Kidney tubule cell (primary cell): ENCODE measurements at regions not wholly inside any gene's neighbourhood (a gene's known extent, or its start where the extent isn't known, plus 50 kb on each side); places are given as distances from the start of the nearest gene placed in this dataset.

Experiments
- DNase-seq: peaks from one replicate; pipeline ENCODE4 v3.0.0-alpha.2; 2018; ENCODE audit warnings: low spot score

DNA sequence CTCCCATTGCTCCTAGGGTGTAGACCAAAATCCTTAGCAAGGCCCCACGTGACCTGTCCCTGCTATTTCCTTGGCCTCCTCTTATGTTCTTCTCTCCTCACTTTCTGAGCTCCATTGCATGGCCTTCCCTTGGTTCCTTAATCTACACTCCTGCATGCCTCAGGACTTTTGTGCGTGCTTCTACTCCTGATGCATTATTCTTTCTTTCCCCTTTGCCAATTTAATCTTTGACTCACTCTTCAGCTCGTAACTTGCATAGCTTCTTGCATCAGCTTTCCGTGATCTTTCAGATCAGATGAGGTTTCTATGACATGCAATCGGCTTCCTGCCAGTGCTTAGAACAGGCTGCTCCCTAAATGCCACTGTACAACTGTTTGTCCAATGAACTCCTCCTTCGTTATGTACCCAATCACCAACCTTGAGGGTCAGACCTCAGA lies 261.6 kb upstream of the CADM1 start:
- DNase-seq = no peak

DNA sequence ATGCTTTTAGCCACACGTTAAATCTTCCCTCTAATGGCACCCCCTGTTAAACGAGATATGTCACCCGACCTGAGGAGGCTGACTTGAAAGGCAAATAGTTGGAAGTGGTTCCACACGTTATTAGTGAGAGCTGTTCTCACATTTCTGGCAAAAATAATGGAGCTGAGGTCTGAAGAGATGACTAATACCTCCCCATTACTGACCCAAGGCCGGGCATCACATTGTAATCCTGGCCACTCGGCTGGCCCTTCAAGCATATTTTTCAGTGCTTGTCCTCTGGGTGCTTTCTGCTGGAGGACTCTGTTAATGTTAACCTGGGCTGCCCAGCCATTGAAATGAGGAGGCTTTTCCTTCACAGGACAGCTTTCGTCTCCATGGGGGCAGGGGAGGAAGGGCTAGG lies 260.0 kb upstream of the CADM1 start:
- peak; percentile 19 for DNase-seq

DNA sequence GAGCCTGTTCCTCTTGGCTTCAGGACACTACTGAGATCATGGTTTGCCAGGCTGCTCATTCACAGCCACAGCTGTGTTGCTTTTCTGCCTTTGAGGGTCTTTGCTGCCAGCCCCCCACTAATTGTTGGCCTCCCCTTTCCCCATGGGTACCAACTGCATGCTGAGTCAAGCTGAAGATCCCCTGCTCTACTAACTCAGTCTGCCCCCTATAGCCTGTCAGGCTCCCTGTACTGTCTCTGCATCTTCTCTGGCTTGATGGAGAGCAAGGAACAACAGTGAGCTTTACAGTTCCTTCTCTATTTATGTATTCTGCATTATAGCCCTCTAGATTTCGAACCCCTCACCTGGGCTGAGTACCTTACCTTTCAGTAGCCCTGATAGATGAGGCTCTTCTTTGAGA lies 257.6 kb upstream of the CADM1 start:
- DNase-seq = no peak

DNA sequence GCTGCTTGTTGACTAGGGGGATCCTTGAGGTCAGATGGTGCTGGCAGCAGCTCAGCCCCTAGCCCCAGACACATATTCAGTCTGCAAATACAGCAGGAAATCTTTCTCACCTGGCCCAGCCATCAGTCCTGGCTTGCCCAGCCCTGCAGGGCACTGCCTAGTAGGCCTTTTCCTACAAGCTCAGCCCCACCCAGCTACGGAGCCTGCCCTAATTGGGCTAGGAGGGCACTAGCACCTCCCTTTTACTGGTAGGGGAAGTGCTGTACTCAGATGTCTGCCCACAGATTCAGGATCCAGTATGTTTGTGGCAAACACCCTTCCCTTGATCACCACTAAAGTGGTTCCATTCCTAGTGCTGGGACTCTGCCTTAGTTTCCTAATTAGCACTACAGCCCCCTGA lies 257.1 kb upstream of the CADM1 start:
- no peak for DNase-seq

DNA sequence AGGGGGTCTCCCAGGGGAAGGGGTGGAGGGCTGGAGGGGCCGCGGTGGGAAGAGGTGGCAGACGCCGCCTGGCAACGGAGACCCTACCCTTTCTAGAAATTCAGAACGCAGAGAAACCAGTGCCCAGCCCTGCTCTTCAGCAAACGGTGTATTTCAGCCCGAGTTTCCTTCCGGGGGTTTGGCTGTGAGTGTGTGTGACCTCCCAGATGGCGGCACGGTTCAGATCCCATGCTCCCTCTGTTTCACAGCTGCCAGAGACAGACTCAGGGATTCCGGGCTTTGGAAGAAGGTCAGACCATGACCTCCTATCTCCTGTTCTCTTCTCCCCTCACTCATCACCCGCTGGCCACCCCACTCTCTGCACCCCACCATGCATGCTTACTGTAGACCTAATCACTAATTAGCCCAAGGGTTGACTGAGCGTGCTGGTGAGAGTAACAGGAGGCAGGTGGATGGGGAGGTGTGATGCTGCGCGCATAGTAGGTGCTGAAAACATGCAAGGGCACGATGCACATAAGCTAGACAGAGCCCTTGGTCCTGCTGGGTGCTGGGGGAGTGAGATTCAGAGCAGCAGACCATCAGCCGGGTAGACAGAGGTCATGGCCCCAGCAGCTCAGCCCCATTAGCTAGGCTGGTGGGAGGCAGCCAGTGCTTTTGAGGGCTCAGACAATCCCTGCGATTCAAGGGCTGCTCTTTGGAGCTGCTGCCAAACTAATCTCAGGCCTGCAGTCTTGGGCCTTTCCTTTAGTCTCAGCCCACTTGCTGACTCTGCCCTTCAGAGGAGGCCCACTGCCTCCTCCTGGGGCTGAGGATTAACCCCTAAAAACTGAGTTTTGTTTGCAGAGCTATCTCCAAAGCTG lies 256.5 kb upstream of the CADM1 start:
- peak; percentile 6 for DNase-seq

DNA sequence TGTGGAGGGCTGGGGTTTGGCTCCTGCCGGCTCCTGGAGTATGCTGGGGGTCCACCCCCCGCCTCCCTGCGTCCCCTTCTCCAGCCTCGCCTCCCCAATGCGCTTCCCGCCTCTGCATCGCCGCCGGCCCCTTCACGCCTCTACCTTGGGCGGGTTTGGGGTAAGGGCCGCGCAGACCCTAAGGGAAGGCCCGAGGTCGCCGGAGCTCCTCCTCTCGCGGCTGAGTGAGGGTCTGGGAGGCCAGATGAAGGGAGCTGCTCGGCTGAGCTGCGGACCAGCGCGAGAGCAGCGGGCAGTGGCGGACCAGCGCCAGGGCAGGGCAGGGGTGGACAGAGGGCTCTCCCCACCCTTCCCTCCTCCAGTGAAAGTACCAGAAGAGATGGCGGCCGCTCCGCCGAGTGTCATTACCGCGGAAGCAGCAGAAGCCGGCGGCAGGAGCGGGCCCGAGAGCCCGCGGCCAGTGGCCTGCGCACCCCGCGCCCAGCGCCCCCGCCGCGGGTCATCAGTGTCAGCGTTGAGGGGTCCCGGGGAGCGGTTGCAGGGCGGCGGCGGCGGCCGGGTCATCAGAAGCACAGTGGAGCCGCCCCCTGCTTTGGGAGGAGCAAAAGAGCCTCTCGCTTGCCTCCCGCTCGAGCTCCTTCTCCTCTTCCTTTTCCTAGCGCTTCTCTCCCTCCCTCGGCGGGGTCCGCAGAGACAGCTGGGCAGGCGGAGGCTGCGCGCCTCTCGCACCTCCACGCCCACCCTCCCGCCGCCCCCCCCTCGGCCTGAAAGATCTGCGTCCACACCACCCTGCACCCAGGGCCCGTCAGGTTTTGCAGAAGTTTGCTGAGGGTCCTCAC lies 255.6 kb upstream of the CADM1 start:
- peak; percentile 29 for DNase-seq

DNA sequence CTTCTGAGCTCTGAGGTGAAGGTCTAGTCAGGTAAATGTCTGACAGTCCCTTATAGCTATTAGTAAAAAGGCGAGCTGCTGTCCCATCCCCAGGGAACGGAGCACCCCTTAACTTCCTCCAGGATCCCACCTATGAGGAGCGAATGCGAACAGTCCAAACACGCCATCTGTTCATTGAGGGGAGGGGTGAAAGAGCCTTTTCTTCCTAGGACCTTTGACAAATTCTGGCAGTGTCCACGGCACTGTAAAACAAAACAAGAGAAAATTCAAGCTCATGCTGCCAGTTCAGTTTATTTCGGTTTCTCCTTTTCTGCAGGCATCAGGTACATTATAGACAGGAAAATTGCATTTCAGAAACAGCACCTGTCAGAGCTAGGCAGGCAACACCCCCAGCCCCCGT lies 253.8 kb upstream of the CADM1 start:
- no peak for DNase-seq

DNA sequence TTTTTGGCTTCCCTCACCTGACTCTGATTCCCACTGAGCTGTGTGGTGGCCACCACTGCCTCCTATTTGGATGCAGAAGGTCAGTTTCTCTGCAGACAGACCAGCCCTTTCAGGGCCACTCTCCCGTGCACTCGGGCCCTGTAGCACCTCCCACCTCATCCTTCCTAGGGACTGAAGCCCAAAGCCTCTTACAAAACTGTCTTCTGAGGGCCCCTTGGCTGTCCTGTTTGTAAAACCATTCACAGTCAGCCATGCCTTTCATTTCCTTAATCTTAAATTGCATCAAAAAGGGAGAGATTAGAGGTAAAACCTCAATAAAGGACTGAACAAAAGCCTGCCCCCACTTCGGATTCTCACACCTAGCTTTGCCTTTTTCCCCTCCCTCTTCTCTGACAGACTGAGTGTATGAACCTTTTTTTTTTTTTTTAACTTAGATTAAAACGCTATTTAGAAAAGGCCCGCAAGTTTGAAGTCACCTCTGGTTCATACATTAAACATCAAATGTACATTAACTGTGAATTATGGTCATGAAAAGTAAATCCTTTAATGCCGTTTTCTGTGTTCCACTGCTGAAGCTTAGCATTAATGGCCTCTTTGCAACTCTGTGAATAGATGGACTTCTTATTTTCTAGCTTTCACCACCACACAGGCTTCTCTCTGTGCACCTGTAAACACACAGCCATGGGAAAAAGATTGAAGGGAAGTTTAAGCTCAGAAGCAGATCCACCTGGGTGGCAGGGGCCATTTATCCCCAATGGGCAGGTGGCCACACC lies 247.2 kb upstream of the CADM1 start:
- no peak for DNase-seq

DNA sequence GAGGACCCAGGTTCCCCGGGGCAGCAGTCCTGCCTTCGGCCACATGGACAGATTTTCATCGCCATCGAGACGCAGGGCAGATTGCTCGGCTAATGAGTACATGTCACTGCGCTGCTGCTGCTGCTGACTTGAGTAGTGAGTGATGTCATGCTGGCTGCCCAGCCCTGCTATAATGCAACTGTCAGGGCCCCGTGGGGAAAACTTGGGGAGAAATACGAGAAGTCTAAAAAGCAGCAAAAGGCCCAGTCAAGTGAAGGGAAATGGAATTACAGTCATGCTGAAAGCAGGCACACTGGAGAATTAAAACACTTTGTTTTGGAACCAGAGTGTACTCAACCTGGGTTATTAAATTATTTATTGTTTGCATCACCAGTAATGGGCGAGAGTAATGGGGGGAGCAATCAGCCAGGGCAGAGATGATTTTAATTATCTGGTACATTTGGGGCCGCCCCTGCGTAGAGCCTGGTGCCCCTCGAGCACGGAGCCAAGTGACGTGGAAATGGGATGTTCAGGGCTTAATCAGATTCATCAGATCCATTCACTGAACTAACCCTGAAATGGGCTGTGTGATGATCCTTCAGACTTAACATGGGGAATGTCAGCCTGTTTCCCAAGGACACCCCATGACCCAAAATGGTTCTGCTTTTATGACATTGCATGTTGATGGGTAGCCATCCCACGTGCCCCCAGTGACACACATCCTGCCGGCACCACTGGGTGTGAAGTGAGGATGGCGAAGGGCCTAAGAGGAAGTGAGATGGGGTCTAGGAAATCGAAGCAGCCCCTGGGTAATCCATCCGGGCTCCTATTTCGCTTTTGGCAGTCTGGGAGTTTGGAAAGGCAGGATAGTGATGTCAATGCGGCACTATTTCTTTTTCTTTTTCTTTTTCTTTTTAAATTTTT lies 241.6 kb upstream of the CADM1 start:
- DNase-seq = no peak

DNA sequence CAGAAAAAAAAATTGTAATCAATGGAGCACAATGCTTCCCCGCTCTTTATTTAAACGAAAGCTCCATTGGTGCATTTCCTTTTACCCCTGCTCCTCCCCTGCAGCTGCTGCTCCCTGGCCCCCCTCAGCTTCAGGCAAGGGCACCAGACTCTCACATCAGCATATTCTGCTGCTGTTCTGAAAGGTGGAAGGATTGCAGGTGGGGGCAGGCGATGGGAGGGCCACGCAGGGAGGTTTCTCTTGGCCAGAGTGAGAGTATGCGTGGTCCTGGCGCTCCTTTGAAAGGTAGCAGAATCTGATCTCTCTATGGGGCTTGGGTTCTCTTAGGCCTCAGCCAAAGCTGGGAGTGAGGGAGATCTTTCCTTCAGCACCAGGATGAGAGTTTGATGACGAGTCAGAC lies 240.9 kb upstream of the CADM1 start:
- DNase-seq = no peak

DNA sequence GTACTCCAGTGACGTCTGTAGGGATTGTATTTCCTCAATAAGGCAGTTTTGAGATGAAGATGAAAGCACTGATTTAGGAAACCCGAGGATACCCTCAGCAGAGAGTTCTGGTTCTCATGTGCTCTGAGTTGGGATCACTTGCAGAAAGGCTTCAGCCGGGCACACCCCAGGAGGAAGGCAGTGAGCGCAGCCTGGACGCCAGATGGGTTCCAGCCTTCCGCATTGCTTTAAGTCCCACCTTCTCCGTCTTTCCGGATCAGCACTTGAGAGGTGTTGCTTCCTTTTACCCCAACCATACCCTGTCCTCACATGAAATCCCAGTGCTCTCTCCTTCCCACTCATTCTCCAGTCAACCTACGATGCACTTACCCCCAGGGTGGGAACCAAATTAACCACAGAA lies 239.5 kb upstream of the CADM1 start:
- no peak for DNase-seq

DNA sequence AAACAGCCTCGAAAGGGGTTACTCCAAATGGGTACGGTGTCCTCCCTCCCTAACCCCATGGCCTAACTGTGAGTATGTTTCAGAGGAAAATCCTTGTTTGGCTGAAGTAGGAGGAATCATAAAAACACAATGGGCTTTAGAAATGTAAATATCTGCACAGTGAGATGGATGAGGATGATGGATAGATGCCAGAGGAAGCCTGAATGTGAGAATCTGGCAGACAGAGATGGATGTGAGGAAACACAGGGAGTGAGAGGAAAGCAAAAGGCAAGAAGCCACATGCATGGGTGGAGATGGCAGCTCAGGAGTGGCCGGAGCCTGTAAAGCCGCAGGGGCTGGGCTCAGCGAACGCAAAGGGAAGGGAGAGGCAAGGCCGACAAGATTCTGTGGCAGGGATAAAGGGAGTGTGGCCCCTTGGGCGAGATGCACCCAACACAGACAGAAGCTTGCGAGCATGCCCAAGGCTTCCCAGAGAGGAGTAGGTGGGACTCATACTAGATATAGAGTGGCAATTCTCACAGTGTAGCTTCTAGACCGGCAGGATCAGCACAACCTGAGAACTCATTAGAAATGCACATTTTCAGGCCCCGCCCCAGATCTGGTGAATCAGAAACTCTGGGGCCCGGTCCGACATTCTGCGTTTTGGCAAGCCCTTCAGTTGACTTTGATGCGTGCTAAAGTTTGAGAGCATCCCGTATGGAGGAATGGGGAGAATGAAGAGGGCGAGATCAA lies 237.3 kb upstream of the CADM1 start:
- no peak for DNase-seq

DNA sequence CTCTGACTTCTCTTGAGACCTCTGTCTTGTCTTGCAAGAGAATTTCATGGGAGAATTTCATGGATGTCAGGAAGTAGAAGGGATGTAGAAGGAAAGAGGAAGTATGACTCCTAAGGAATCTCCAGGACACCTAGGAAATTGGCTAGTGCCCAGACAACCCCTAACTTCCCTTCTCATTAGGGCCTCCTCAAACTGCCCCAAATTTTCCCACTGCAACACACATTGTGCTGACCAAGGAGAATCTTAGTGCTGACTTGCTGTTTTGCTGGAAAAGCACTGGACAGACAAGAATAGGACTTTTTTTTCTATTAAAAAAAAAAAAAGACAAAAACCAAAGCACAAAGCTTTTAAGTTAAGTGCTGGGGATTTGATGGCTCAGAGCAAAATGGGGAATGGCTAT lies 236.1 kb upstream of the CADM1 start:
- no peak for DNase-seq

DNA sequence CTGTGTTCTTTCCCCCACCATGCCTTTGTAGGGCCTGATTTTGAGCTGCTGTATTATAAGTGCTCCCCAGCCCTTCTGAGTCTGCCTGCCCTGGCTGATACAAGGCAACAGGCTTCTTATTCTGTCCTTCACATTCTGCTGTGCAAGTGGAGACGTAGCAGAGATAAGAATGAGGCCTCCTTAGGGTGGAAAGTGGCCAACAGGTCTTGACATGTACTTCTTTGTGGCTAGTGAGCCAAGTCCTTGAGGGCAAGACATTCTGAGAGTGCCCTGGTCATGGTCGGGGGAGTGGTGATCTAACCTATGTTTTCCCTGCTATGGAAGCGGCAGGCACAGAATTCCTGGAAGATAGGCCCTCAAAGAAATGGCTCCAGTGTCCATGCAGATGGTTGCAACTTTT lies 235.7 kb upstream of the CADM1 start:
- no peak for DNase-seq

DNA sequence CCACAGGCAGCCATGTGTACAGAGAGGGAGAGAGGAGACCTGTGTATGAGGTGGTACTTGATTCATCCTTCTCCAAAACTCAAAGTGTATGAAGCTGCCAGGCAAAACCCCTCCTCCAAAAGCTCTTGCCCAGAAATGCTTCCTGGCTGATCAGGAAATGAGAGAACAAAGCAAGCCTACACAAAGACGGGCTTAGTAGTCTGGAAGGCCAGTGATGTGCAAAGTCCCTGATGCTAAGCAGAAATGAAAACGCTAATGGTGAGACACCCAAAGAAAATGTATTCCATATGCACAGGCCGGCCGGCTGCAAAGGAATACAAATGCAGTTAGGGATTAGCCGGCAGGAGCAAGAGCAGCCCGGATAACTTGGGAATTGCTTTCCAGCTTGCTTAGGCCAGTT lies 234.9 kb upstream of the CADM1 start:
- DNase-seq = no peak

DNA sequence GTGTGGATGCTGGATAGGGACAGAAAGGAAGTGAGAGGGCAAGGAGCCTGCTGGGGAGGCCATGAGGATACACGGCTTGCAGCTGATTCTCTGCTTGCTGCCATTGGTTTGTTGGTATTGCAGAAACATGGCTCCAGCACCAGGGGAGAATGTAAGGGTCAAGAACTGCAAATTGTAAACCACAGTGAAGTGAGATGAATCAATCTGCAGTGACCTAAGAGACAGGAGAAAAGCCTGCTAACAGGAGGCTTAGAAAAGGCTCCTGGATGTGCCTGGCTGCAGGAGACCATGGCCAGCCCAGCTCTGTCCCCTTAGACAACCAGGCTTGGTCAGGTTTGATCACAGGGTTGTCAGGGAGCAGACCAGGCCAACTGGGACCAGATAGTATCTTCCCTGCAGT lies 233.7 kb upstream of the CADM1 start:
- no peak for DNase-seq

DNA sequence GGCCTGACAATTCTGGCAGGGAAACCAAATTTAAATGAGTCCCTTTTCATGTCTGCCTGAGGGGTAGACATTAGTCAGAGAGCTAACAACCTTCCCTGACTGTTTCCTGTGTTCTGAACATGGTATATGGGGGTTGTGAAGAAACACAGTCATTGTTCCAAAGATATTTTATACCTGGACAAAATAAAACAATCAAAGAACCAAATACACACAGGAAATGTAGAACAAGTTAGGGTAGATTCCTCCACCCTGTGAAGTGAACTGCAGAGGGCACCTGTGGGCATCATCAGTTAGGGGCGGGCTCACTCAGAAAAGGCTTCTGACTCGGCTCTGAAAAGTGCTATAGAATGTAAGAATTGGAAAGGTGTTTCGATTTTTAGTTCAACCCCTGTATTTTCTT lies 231.9 kb upstream of the CADM1 start:
- DNase-seq = peak; percentile 13

DNA sequence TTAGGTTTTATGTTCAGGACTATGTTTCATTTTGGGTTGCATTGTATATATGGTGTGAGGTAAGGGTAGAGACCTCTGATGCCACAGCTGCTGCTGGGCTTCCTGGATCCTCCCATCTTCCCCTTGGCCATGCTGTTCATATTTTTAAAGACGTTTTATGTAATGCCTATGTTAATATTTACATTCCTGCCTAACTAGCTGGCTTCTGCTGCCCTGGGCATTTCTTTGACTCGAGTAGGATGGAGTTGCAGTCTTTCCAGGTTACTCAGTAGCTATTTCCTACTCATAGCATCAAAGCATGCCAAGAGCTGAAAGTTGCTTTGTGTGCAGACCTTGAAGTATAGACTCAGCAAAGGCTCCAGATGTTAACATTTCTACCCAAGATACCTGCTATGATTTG lies 220.5 kb upstream of the CADM1 start:
- DNase-seq = peak; percentile 61

DNA sequence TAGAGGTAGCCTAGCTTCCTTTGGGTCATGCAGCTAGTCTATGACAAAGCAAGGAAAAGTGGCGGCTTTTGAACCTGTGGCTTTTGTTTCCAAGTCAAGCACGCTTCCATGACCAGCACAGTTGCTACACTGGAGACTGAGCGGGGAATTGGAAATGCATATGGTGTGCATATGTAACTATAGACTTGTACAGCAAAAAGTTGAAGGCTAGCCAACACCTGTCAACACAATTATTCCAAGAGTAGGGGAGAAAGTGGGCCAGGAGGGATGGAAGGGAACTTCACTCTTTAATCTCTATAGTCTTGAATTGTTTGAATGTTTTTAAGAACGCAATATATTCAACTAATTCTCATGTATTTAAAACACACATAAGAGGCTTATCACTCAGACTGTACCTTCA lies 218.5 kb upstream of the CADM1 start:
- no peak for DNase-seq

DNA sequence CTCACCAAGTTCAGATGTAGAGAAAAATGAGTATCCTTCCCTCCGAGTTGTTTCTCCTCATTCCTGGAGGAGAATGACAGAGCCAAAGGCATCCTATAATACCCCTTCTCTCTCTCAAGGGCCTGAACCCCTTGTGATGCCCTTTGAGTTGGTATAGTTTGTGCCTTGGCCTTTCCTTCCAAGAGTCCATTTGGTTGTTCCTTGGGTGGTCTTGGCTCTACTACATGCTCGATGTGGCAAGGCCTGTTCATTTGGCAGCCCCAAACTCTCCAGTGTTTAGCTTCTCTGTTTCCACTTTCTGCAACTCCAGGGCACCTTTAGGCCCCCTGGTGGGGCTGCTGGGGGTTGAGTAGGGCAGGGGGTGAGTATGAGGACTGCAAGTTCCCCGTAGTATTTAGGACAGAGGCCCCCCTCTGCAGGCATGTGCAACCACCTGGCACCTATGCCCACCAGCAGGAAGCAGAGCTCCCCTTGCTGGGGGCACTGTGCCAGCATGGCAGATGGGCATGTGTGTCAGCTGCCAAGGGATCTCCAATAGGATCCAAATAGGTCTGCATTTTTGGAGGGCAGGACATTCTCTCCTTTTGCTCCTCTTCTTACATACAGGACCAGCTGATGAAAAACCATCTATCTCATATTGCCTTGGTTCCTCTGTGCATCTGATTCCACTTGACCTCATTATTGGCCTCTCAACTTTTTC lies 217.2 kb upstream of the CADM1 start:
- no peak for DNase-seq
